ENCODE measurements at regions not wholly inside any gene's neighbourhood (a gene's known extent, or its start where the extent isn't known, plus 50 kb on each side); places are given as distances from the start of the nearest gene placed in this dataset.
"Not testable (repeated sequence)": the region's sequence is repeated elsewhere in the genome, so short reads cannot be mapped to it uniquely, and the experiment has no call there.

- H3K4me3 Mint-ChIP-seq, result no peak overlapping the region
- H3K9me3 Mint-ChIP-seq, result peaks cover 5% of the 10 kb centered on the region
- H3K27ac Mint-ChIP-seq, result no peak overlapping the region
- DNase-seq, result no peak
- H3K27me3 Mint-ChIP-seq, result no peaks in the 10 kb centered on the region
- ChIA-PET POLR2A (no interaction called here), CTCF (no interaction called here)
- H3K36me3 Mint-ChIP-seq, result no peaks in the 10 kb centered on the region
- no peaks in the 10 kb centered on the region for H3K4me1 Mint-ChIP-seq (ENCODE audit: low read depth)
- intact Hi-C loops (cut with micrococcal nuclease), result no loop called here
Observed at GRCh38 chr12:83739607-83740006, 1052.9 kb downstream of the TMTC2 start.

GRCh38 chr12:83710851-83711250 lies 1024.1 kb downstream of the TMTC2 start:
- CTCF ChIA-PET, result no interaction called here
- intact Hi-C loops (cut with micrococcal nuclease), result no loop called here
- no peak for DNase-seq
- no peaks in the 10 kb centered on the region for H3K36me3 Mint-ChIP-seq
- no peak overlapping the region for H3K4me3 Mint-ChIP-seq
- no peaks in the 10 kb centered on the region for H3K4me1 Mint-ChIP-seq (ENCODE audit: low read depth)
- H3K9me3 Mint-ChIP-seq, result peaks cover 28% of the 10 kb centered on the region
- H3K27me3 Mint-ChIP-seq, result no peaks in the 10 kb centered on the region
- H3K27ac Mint-ChIP-seq, result no peak overlapping the region
- POLR2A ChIA-PET, result no interaction called here

- H3K4me3 Mint-ChIP-seq, result no peak overlapping the region
- no peaks in the 10 kb centered on the region for H3K27me3 Mint-ChIP-seq
- H3K36me3 Mint-ChIP-seq, result no peaks in the 10 kb centered on the region
- POLR2A ChIA-PET, result no interaction called here
- H3K9me3 Mint-ChIP-seq, result peaks cover 28% of the 10 kb centered on the region
- intact Hi-C loops (cut with micrococcal nuclease), result no loop called here
- DNase-seq, result no peak
- H3K27ac Mint-ChIP-seq, result no peak overlapping the region
- CTCF ChIA-PET, result no interaction called here
- H3K4me1 Mint-ChIP-seq (ENCODE audit: low read depth), result no peaks in the 10 kb centered on the region
Observed at GRCh38 chr12:83709899-83710298, 1023.2 kb downstream of the TMTC2 start.

- H3K4me1 Mint-ChIP-seq (ENCODE audit: low read depth), result no peaks in the 10 kb centered on the region
- no peak overlapping the region for H3K27ac Mint-ChIP-seq
- intact Hi-C loops (cut with micrococcal nuclease), result no loop called here
- DNase-seq, result no peak
- no peaks in the 10 kb centered on the region for H3K36me3 Mint-ChIP-seq
- H3K27me3 Mint-ChIP-seq, result no peaks in the 10 kb centered on the region
- POLR2A ChIA-PET, result no interaction called here
- CTCF ChIA-PET, result no interaction called here
- H3K4me3 Mint-ChIP-seq, result no peak overlapping the region
- peaks cover 2% of the 10 kb centered on the region for H3K9me3 Mint-ChIP-seq
Observed at GRCh38 chr12:83700838-83701237, 1014.1 kb downstream of the TMTC2 start.

- H3K27me3 Mint-ChIP-seq; POLR2A ChIA-PET; H3K27ac Mint-ChIP-seq; H3K4me1 Mint-ChIP-seq (ENCODE audit: low read depth); intact Hi-C loops (cut with micrococcal nuclease); H3K9me3 Mint-ChIP-seq; DNase-seq; CTCF ChIA-PET; H3K36me3 Mint-ChIP-seq; H3K4me3 Mint-ChIP-seq: not testable (repeated sequence)
Observed at GRCh38 chr12:83696311-83696710, 1009.6 kb downstream of the TMTC2 start.

GRCh38 chr12:83691730-83692129 lies 1005.0 kb downstream of the TMTC2 start:
- Mint-ChIP-seq H3K36me3 (no peaks in the 10 kb centered on the region), H3K9me3 (no peaks in the 10 kb centered on the region), H3K4me1 (ENCODE audit: low read depth) (no peaks in the 10 kb centered on the region), H3K27me3 (no peaks in the 10 kb centered on the region), H3K27ac (no peak overlapping the region), H3K4me3 (no peak overlapping the region)
- no peak for DNase-seq
- intact Hi-C loops (cut with micrococcal nuclease), result no loop called here
- ChIA-PET POLR2A (no interaction called here), CTCF (no interaction called here)

- intact Hi-C loops (cut with micrococcal nuclease), result no loop called here
- Mint-ChIP-seq H3K27ac (no peak overlapping the region), H3K4me3 (no peak overlapping the region), H3K9me3 (no peaks in the 10 kb centered on the region), H3K36me3 (no peaks in the 10 kb centered on the region), H3K27me3 (no peaks in the 10 kb centered on the region), H3K4me1 (ENCODE audit: low read depth) (no peaks in the 10 kb centered on the region)
- no peak for DNase-seq
- POLR2A ChIA-PET, result no interaction called here
- CTCF ChIA-PET, result no interaction called here
Observed at GRCh38 chr12:83690465-83690864, 1003.8 kb downstream of the TMTC2 start.

- H3K9me3 Mint-ChIP-seq, result no peaks in the 10 kb centered on the region
- H3K27ac Mint-ChIP-seq, result no peak overlapping the region
- no peak for DNase-seq
- intact Hi-C loops (cut with micrococcal nuclease), result no loop called here
- H3K27me3 Mint-ChIP-seq, result no peaks in the 10 kb centered on the region
- CTCF ChIA-PET, result no interaction called here
- no peaks in the 10 kb centered on the region for H3K36me3 Mint-ChIP-seq
- POLR2A ChIA-PET, result no interaction called here
- H3K4me1 Mint-ChIP-seq (ENCODE audit: low read depth), result no peaks in the 10 kb centered on the region
- H3K4me3 Mint-ChIP-seq, result no peak overlapping the region
Observed at GRCh38 chr12:83689333-83689732, 1002.6 kb downstream of the TMTC2 start.

GRCh38 chr12:83676781-83677295 lies 990.1 kb downstream of the TMTC2 start:
- no peak for DNase-seq
- no peaks in the 10 kb centered on the region for H3K4me1 Mint-ChIP-seq (ENCODE audit: low read depth)
- ChIA-PET CTCF (no interaction called here), POLR2A (no interaction called here)
- H3K36me3 Mint-ChIP-seq, result no peaks in the 10 kb centered on the region
- H3K4me3 Mint-ChIP-seq, result no peak overlapping the region
- H3K27ac Mint-ChIP-seq, result no peak overlapping the region
- H3K27me3 Mint-ChIP-seq, result no peaks in the 10 kb centered on the region
- H3K9me3 Mint-ChIP-seq, result no peaks in the 10 kb centered on the region
- intact Hi-C loops (cut with micrococcal nuclease), result no loop called here

- H3K27me3 Mint-ChIP-seq, result no peaks in the 10 kb centered on the region
- no peak for DNase-seq
- CTCF ChIA-PET, result no interaction called here
- H3K9me3 Mint-ChIP-seq, result no peaks in the 10 kb centered on the region
- no peak overlapping the region for H3K4me3 Mint-ChIP-seq
- no peaks in the 10 kb centered on the region for H3K4me1 Mint-ChIP-seq (ENCODE audit: low read depth)
- intact Hi-C loops (cut with micrococcal nuclease), result no loop called here
- POLR2A ChIA-PET, result no interaction called here
- H3K27ac Mint-ChIP-seq, result no peak overlapping the region
- H3K36me3 Mint-ChIP-seq, result no peaks in the 10 kb centered on the region
Observed at GRCh38 chr12:83666690-83667089, 980.0 kb downstream of the TMTC2 start.

GRCh38 chr12:83665634-83666218 lies 979.0 kb downstream of the TMTC2 start:
- POLR2A ChIA-PET, result no interaction called here
- DNase-seq, result no peak
- H3K4me1 Mint-ChIP-seq (ENCODE audit: low read depth), result no peaks in the 10 kb centered on the region
- H3K27me3 Mint-ChIP-seq, result no peaks in the 10 kb centered on the region
- no peak overlapping the region for H3K27ac Mint-ChIP-seq
- intact Hi-C loops (cut with micrococcal nuclease), result no loop called here
- H3K4me3 Mint-ChIP-seq, result no peak overlapping the region
- no peaks in the 10 kb centered on the region for H3K9me3 Mint-ChIP-seq
- CTCF ChIA-PET, result no interaction called here
- H3K36me3 Mint-ChIP-seq, result no peaks in the 10 kb centered on the region

- ChIA-PET CTCF (no interaction called here), POLR2A (no interaction called here)
- Mint-ChIP-seq H3K9me3 (no peaks in the 10 kb centered on the region), H3K27me3 (no peaks in the 10 kb centered on the region), H3K4me1 (ENCODE audit: low read depth) (no peaks in the 10 kb centered on the region), H3K27ac (no peak overlapping the region), H3K36me3 (no peaks in the 10 kb centered on the region), H3K4me3 (no peak overlapping the region)
- DNase-seq, result no peak
- intact Hi-C loops (cut with micrococcal nuclease), result no loop called here
Observed at GRCh38 chr12:83664650-83665049, 977.9 kb downstream of the TMTC2 start.

- Mint-ChIP-seq H3K4me3 (no peak overlapping the region), H3K36me3 (no peaks in the 10 kb centered on the region), H3K4me1 (ENCODE audit: low read depth) (no peaks in the 10 kb centered on the region), H3K27ac (no peak overlapping the region), H3K27me3 (no peaks in the 10 kb centered on the region), H3K9me3 (no peaks in the 10 kb centered on the region)
- intact Hi-C loops (cut with micrococcal nuclease), result no loop called here
- ChIA-PET CTCF (no interaction called here), POLR2A (no interaction called here)
- DNase-seq, result no peak
Observed at GRCh38 chr12:83660727-83661358, 974.1 kb downstream of the TMTC2 start.
